ENCODE measurements at regions not wholly inside any gene's neighbourhood (a gene's known extent, or its start where the extent isn't known, plus 50 kb on each side); places are given as distances from the start of the nearest gene placed in this dataset.

GRCh38 chr11:25779033-25779432 lies 552.9 kb upstream of the ANO3 start:
- Histone ChIP-seq H3K4me3 (no peak overlapping the region), H3K36me3 (no peaks in the 10 kb centered on the region), H3K9me3 (no peaks in the 10 kb centered on the region), H3K4me1 (no peaks in the 10 kb centered on the region), H3K27me3 (no peaks in the 10 kb centered on the region), H3K27ac (no peak overlapping the region)
- intact Hi-C loops (cut with DNase I): no loop called here
- no peak for TF ChIP-seq POLR2A (IDR thresholded peaks at IDR 0.05)
- TF ChIP-seq CTCF (IDR thresholded peaks at IDR 0.05): no peak
- 75 to 84% methylated on average over 1 of the region's 1 CpG for WGBS, 2 donors
- no peak for DNase-seq

GRCh38 chr11:25787416-25787815 lies 544.5 kb upstream of the ANO3 start:
- H3K27me3 ChIP-seq: no peaks in the 10 kb centered on the region
- no peak overlapping the region for H3K27ac ChIP-seq
- DNase-seq: no peak
- no peaks in the 10 kb centered on the region for H3K4me1 ChIP-seq
- TF ChIP-seq CTCF (IDR thresholded peaks at IDR 0.05): no peak
- no peak for TF ChIP-seq POLR2A (IDR thresholded peaks at IDR 0.05)
- H3K9me3 ChIP-seq: no peaks in the 10 kb centered on the region
- no peaks in the 10 kb centered on the region for H3K36me3 ChIP-seq
- intact Hi-C loops (cut with DNase I): no loop called here
- 48 to 52% methylated on average over 3 of the region's 3 CpGs for WGBS, 2 donors
- H3K4me3 ChIP-seq: no peak overlapping the region

- no peak for TF ChIP-seq CTCF (IDR thresholded peaks at IDR 0.05)
- TF ChIP-seq POLR2A (IDR thresholded peaks at IDR 0.05): no peak
- H3K4me3 ChIP-seq: no peak overlapping the region
- H3K9me3 ChIP-seq: no peaks in the 10 kb centered on the region
- intact Hi-C loops (cut with DNase I): no loop called here
- WGBS, 2 donors: 36 to 57% methylated on average over 1 of the region's 1 CpG
- no peak for DNase-seq
- no peaks in the 10 kb centered on the region for H3K27me3 ChIP-seq
- no peaks in the 10 kb centered on the region for H3K4me1 ChIP-seq
- H3K36me3 ChIP-seq: no peaks in the 10 kb centered on the region
- no peak overlapping the region for H3K27ac ChIP-seq
Observed at GRCh38 chr11:25790396-25790795, 541.5 kb upstream of the ANO3 start.

- no peaks in the 10 kb centered on the region for H3K4me1 ChIP-seq
- 63 to 91% methylated on average over 4 to 7 of the region's 7 CpGs for WGBS, 2 donors
- no peak for TF ChIP-seq POLR2A (IDR thresholded peaks at IDR 0.05)
- TF ChIP-seq CTCF (IDR thresholded peaks at IDR 0.05): no peak
- H3K4me3 ChIP-seq: no peak overlapping the region
- DNase-seq: no peak
- no peaks in the 10 kb centered on the region for H3K27me3 ChIP-seq
- intact Hi-C loops (cut with DNase I): no loop called here
- no peaks in the 10 kb centered on the region for H3K36me3 ChIP-seq
- H3K9me3 ChIP-seq: no peaks in the 10 kb centered on the region
- no peak overlapping the region for H3K27ac ChIP-seq
Observed at GRCh38 chr11:25793637-25794036, 538.3 kb upstream of the ANO3 start.

GRCh38 chr11:25794804-25795203 lies 537.1 kb upstream of the ANO3 start:
- Histone ChIP-seq H3K27me3 (no peaks in the 10 kb centered on the region), H3K4me3 (no peak overlapping the region), H3K27ac (no peak overlapping the region), H3K36me3 (no peaks in the 10 kb centered on the region), H3K9me3 (no peaks in the 10 kb centered on the region), H3K4me1 (no peaks in the 10 kb centered on the region)
- TF ChIP-seq POLR2A (IDR thresholded peaks at IDR 0.05) (no peak), CTCF (IDR thresholded peaks at IDR 0.05) (no peak)
- DNase-seq: no peak
- intact Hi-C loops (cut with DNase I): no loop called here
- WGBS, 2 donors: no CpG with 5 or more reads among the region's 1 CpG
